NT2/D1 (cell line): ENCODE measurements at regions not wholly inside any gene's neighbourhood (a gene's known extent, or its start where the extent isn't known, plus 50 kb on each side); places are given as distances from the start of the nearest gene placed in this dataset.

Experiments used
- SUZ12 ChIP-seq: IDR thresholded peaks from 2 replicates; pipeline ENCODE4 v1.6.1; 2011; ENCODE audit not compliant: insufficient read length, insufficient read depth; ENCODE audit errors: extremely low read depth
- YY1 ChIP-seq: IDR thresholded peaks from 2 replicates; pipeline ENCODE4 v1.6.1; 2011; ENCODE audit not compliant: insufficient read length, insufficient read depth
- ZNF274 ChIP-seq: IDR thresholded peaks from 2 replicates; pipeline ENCODE4 v1.6.1; 2011; ENCODE audit warnings: mild to moderate bottlenecking, low read depth, low read length

GRCh38 chr1:5424802-5425703, 567.2 kb downstream of the NPHP4 start:
- TF ChIP-seq YY1, result no peak
- TF ChIP-seq ZNF274, result no peak
- no peak for TF ChIP-seq SUZ12
